DND-41 (cell line): ENCODE measurements at regions not wholly inside any gene's neighbourhood (a gene's known extent, or its start where the extent isn't known, plus 50 kb on each side); places are given as distances from the start of the nearest gene placed in this dataset.

Experiments
- ATAC-seq: fragments of 200-7000 bp; cut with Tn5 transposase; 3 replicates; pipeline ENCODE4 v1.9.1; 2021; ENCODE audit warnings: low read depth; ENCODE audit not compliant: insufficient read depth
- DNase-seq: peaks from one replicate; pipeline ENCODE4 v3.0.0-alpha.2; 2020
- H2AFZ ChIP-seq: 2 replicates; pipeline ENCODE4 v1.6.0; 2012; ENCODE audit warnings: low read depth, low read length
- H3K27ac ChIP-seq: 2 replicates; pipeline ENCODE4 v1.5.1; 2012; ENCODE audit warnings: low read length, inconsistent platforms
- H3K27me3 ChIP-seq: fragments of 200-600 bp; sonication (generic); 2 replicates; pipeline ENCODE4 v1.6.0; 2012; ENCODE audit warnings: low read length, mild to moderate bottlenecking, inconsistent platforms; ENCODE audit not compliant: insufficient read depth, poor library complexity
- H3K36me3 ChIP-seq: 2 replicates; pipeline ENCODE4 v1.5.1; 2012; ENCODE audit warnings: low read length, inconsistent platforms; ENCODE audit not compliant: insufficient read depth
- H3K4me1 ChIP-seq: 2 replicates; pipeline ENCODE4 v1.5.1; 2012; ENCODE audit warnings: mild to moderate bottlenecking, low read length; ENCODE audit not compliant: insufficient read depth
- H3K4me2 ChIP-seq: 2 replicates; pipeline ENCODE4 v1.6.0; 2012; ENCODE audit warnings: mild to moderate bottlenecking, moderate library complexity, low read length, inconsistent platforms; ENCODE audit not compliant: insufficient read depth
- H3K4me3 ChIP-seq, 2 experiments: fragments of 200-600 bp in 1 of 2; shearing (Covaris generic) in 1 of 2; 2 replicates each; pipeline ENCODE4 v1.5.1; 2012 to 2016; ENCODE audit warnings: inconsistent platforms in 2 of 2, low read length in 2 of 2, mild to moderate bottlenecking in 2 of 2, low read depth in 1 of 2, moderate library complexity in 1 of 2
- H3K79me2 ChIP-seq: 2 replicates; pipeline ENCODE4 v1.6.0; 2012; ENCODE audit warnings: low read length, inconsistent platforms; ENCODE audit not compliant: insufficient read depth
- H3K9ac ChIP-seq: 2 replicates; pipeline ENCODE4 v1.6.0; 2012; ENCODE audit warnings: low read depth, mild to moderate bottlenecking, inconsistent platforms, low read length, moderate library complexity
- H3K9me3 ChIP-seq: 2 replicates; pipeline ENCODE4 v1.5.1; 2012; ENCODE audit warnings: low read length, moderate library complexity, mild to moderate bottlenecking, inconsistent platforms; ENCODE audit not compliant: insufficient read depth, severe bottlenecking
- H4K20me1 ChIP-seq: 2 replicates; pipeline ENCODE4 v1.6.0; 2012; ENCODE audit warnings: low read length; ENCODE audit not compliant: insufficient read depth
- EZH2 ChIP-seq: IDR thresholded peaks from 3 replicates; pipeline ENCODE4 v1.6.1; 2012; ENCODE audit warnings: borderline replicate concordance, low read depth, mild to moderate bottlenecking, moderate library complexity, low read length, inconsistent platforms; ENCODE audit not compliant: severe bottlenecking
- TF ChIP-seq, protein P1 (sequence below): IDR thresholded peaks from 2 replicates; pipeline ENCODE4 v1.5.1; 2012; ENCODE audit warnings: borderline replicate concordance, low read length, moderate library complexity, mild to moderate bottlenecking; ENCODE audit not compliant: poor library complexity, severe bottlenecking; ENCODE audit errors: extremely low read depth

DNA sequence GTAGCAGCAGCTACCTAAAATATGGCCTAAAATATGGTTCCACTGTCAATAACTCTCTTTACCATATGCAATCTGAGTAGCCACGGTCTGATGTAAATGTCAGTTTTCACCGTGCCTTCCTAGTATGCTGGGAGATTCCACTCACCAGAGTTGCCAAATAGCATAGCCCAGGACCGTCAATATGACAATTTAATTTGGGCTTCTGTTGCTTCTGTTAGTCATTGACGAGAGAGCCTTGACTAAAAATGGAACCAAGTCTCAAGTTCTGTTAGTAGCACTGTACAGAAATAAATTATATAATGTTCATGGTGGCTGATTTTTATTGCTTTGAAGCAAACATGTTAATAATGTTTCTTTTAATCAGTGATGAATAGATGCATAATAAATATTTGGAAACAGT, 348.4 kb downstream of the BCAT1 start:
- Histone ChIP-seq H3K27me3 (no peaks in the 10 kb centered on the region), H4K20me1 (no peaks in the 10 kb centered on the region), H3K27ac (peak overlapping the region; percentile 63), H3K4me3 (no peak overlapping the region), H3K79me2 (peaks cover 47% of the 10 kb centered on the region), H3K9me3 (no peaks in the 10 kb centered on the region), H3K36me3 (peaks cover 19% of the 10 kb centered on the region), H3K9ac (no peak overlapping the region), H3K4me1 (peaks cover 43% of the 10 kb centered on the region), H2AFZ (no peak overlapping the region), H3K4me2 (peak overlapping the region; percentile 34; the same call in 1 of the 2 replicates)
- TF ChIP-seq, protein P1, sequence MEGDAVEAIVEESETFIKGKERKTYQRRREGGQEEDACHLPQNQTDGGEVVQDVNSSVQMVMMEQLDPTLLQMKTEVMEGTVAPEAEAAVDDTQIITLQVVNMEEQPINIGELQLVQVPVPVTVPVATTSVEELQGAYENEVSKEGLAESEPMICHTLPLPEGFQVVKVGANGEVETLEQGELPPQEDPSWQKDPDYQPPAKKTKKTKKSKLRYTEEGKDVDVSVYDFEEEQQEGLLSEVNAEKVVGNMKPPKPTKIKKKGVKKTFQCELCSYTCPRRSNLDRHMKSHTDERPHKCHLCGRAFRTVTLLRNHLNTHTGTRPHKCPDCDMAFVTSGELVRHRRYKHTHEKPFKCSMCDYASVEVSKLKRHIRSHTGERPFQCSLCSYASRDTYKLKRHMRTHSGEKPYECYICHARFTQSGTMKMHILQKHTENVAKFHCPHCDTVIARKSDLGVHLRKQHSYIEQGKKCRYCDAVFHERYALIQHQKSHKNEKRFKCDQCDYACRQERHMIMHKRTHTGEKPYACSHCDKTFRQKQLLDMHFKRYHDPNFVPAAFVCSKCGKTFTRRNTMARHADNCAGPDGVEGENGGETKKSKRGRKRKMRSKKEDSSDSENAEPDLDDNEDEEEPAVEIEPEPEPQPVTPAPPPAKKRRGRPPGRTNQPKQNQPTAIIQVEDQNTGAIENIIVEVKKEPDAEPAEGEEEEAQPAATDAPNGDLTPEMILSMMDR = no peak
- no peak for TF ChIP-seq EZH2
- peak; percentile 15; the same call in 1 of the 3 replicates for ATAC-seq
- no peak for DNase-seq

DNA sequence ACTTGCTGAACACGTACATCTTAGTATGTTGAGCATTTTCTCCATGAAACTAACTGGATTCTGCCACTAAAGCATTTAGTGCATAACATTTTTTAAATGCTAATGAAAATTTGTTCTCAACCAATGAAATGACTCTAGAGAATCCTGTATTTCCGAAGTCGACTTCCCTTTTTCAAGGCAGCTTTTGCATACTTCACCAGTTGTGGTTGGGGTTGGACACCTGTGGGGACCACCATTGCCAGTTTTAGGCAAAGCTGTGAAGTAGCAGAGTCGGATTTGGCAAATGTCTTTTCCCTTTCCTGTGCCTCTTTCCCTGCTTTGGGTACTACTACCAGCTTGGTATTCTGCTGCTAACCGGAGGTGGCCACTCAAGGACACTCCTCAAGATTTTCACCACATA, 349.2 kb downstream of the BCAT1 start:
- Histone ChIP-seq H3K4me3 (no peak overlapping the region), H3K9me3 (no peaks in the 10 kb centered on the region), H4K20me1 (no peaks in the 10 kb centered on the region), H3K79me2 (peaks cover 39% of the 10 kb centered on the region), H3K4me1 (peaks cover 43% of the 10 kb centered on the region), H3K36me3 (peaks cover 11% of the 10 kb centered on the region), H2AFZ (no peak overlapping the region), H3K27me3 (no peaks in the 10 kb centered on the region), H3K27ac (peak overlapping the region; percentile 9; the same call in 1 of the 2 replicates), H3K4me2 (no peak overlapping the region), H3K9ac (no peak overlapping the region)
- DNase-seq (no peak), ATAC-seq (no peak)
- TF ChIP-seq EZH2 = no peak
- TF ChIP-seq, protein P1 = no peak

DNA sequence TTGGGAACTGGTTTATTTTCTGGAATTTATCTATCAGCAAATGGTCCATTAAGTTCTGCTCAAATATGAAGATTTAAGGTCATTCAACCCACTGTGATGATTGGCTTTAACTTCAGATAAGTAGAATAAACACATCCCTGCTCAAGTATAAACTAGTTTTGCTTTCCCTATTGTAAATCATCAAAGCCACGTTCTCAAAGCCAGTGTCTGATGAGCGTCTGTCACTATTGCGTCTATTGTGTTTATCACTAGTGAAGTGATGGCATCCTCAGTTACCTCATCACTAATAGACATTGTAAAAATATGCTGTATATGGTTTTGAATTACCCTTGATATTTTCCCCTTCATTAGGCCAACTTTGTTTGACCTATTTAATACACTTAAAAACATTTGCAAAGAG, 351.3 kb downstream of the BCAT1 start:
- Histone ChIP-seq H3K36me3 (peaks cover 5% of the 10 kb centered on the region), H2AFZ (no peak overlapping the region), H3K9me3 (no peaks in the 10 kb centered on the region), H3K9ac (no peak overlapping the region), H3K4me2 (no peak overlapping the region), H3K4me1 (peaks cover 46% of the 10 kb centered on the region), H3K4me3 (no peak overlapping the region), H3K79me2 (peaks cover 22% of the 10 kb centered on the region), H3K27ac (no peak overlapping the region), H3K27me3 (no peaks in the 10 kb centered on the region), H4K20me1 (no peaks in the 10 kb centered on the region)
- no peak for TF ChIP-seq EZH2
- TF ChIP-seq, protein P1 = no peak
- DNase-seq (no peak), ATAC-seq (no peak)

DNA sequence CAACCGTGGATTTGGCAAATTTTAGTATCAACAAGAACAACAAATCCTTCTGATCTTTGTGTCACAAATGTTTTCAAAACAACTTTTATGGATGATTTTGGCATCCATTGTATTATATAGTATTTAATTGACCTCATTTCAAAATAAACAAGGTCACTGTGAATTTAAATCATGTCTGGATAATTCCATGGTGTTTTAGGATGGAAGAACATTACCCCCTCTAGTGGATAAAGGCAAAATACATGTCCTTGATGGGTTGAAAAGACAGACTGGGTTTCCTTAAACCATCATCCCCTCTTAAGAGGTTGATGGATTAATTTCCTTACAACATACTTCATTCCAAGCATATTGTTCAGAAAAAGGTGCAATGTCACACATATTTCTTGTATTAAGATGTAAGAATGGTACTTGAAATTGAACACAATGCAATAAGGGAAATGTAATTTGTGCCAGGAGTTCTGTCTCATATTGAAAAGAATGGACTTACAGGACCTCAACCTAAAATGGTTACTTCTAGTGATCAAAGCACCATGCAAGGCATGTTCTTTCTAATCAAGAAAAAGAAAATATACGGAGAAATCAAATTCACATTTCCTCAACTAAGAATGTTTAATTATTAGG, 352.0 kb downstream of the BCAT1 start:
- no peak overlapping the region for H2AFZ ChIP-seq
- no peaks in the 10 kb centered on the region for H3K27me3 ChIP-seq
- H3K9me3 ChIP-seq = no peaks in the 10 kb centered on the region
- peaks cover 22% of the 10 kb centered on the region for H3K79me2 ChIP-seq
- no peak for DNase-seq
- H3K27ac ChIP-seq = no peak overlapping the region
- H3K4me1 ChIP-seq = peaks cover 45% of the 10 kb centered on the region
- peaks cover 5% of the 10 kb centered on the region for H3K36me3 ChIP-seq
- no peak overlapping the region for H3K4me2 ChIP-seq
- no peaks in the 10 kb centered on the region for H4K20me1 ChIP-seq
- no peak overlapping the region for H3K9ac ChIP-seq
- TF ChIP-seq, protein P1 = peak; percentile 76
- no peak for TF ChIP-seq EZH2
- H3K4me3 ChIP-seq = no peak overlapping the region
- ATAC-seq = peak; percentile 47; the same call in 1 of the 3 replicates
